Ovary (tissue), 3 donors: ENCODE measurements at regions not wholly inside any gene's neighbourhood (a gene's known extent, or its start where the extent isn't known, plus 50 kb on each side); places are given as distances from the start of the nearest gene placed in this dataset.

Source experiments
- CTCF ChIP-seq, 3 donors: fragments of 450-650 bp in 2 of 3; fragments of 200-600 bp in 1 of 3; IDR thresholded peaks; one replicate each; pipeline versions ENCODE4 v1.5.1 to v1.8.0; 2016 to 2022; ENCODE audit warnings: antibody characterized with exemption in 3 of 3, mild to moderate bottlenecking in 1 of 3
- POLR2A ChIP-seq: fragments of 450-650 bp; IDR thresholded peaks from one replicate; pipeline ENCODE4 v1.6.1; 2017; ENCODE audit warnings: antibody characterized with exemption, mild to moderate bottlenecking, moderate library complexity
- donor health status: DM: no; HTN: no; CAD: no.

DNA sequence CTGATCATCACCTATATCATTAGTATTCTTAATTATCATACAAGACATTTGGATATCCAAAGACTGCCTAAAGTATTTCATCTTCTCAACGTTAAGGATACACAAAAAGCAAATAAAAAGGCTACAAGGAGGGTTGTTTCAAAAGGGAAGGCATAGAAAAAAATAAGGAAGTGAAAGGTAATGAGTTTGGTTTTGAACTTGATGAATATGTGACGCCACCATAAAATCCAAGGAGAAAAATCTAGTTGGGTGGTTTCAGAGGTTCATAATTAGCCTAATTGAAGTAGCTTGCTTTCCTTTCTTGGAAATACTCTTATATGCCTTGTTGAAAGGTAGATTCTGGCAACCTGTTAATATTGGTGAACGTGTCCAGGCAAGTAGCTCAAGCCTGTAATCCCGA is 96.1 kb upstream of the SGCD start:
- TF ChIP-seq POLR2A (no peak), CTCF (IDR thresholded peaks at IDR 0.05) (no peak)
